Glutamatergic neuron (in vitro differentiated cells): ENCODE measurements at regions not wholly inside any gene's neighbourhood (a gene's known extent, or its start where the extent isn't known, plus 50 kb on each side); places are given as distances from the start of the nearest gene placed in this dataset.

Source experiments
- DNase-seq: peaks from one replicate; pipeline ENCODE4 v3.0.0; 2022
- H3K27ac Mint-ChIP-seq: one replicate; pipeline ENCODE4 v1.8.0; 2020; ENCODE audit warnings: mild to moderate bottlenecking, mixed read lengths, inconsistent platforms; ENCODE audit not compliant: unreplicated experiment
- H3K27me3 Mint-ChIP-seq: one replicate; pipeline ENCODE4 v1.8.0; 2020; ENCODE audit warnings: mild to moderate bottlenecking, moderate library complexity, mixed read lengths, inconsistent platforms; ENCODE audit not compliant: unreplicated experiment
- H3K36me3 Mint-ChIP-seq: one replicate; pipeline ENCODE4 v1.8.0; 2020; ENCODE audit warnings: mild to moderate bottlenecking, mixed read lengths, inconsistent platforms; ENCODE audit not compliant: unreplicated experiment
- H3K4me1 Mint-ChIP-seq: one replicate; pipeline ENCODE4 v1.8.0; 2020; ENCODE audit warnings: mild to moderate bottlenecking, low read depth, mixed read lengths, inconsistent platforms; ENCODE audit not compliant: unreplicated experiment
- H3K4me3 Mint-ChIP-seq: one replicate; pipeline ENCODE4 v1.8.0; 2020; ENCODE audit warnings: mild to moderate bottlenecking, mixed read lengths, inconsistent platforms; ENCODE audit not compliant: unreplicated experiment
- H3K9me3 Mint-ChIP-seq: one replicate; pipeline ENCODE4 v1.8.0; 2020; ENCODE audit warnings: mild to moderate bottlenecking, moderate library complexity, mixed read lengths, inconsistent platforms; ENCODE audit not compliant: unreplicated experiment
- CTCF ChIP-seq: fragments of 200-600 bp; sonication (generic); IDR thresholded peaks from one replicate; pipeline ENCODE4 v1.5.0; 2021; ENCODE audit not compliant: partially characterized antibody, unreplicated experiment

GRCh38 chr6:8831366-8832152 lies 396.2 kb upstream of the SLC35B3 start:
- no peaks in the 10 kb centered on the region for H3K36me3 Mint-ChIP-seq

GRCh38 chr6:8830794-8831193 lies 395.4 kb upstream of the SLC35B3 start:
- H3K4me3 Mint-ChIP-seq, result no peak overlapping the region
- TF ChIP-seq CTCF, result no peak
- H3K27ac Mint-ChIP-seq, result no peak overlapping the region
- H3K4me1 Mint-ChIP-seq, result no peaks in the 10 kb centered on the region
- H3K9me3 Mint-ChIP-seq, result no peaks in the 10 kb centered on the region
- no peaks in the 10 kb centered on the region for H3K27me3 Mint-ChIP-seq
- no peaks in the 10 kb centered on the region for H3K36me3 Mint-ChIP-seq
- no peak for DNase-seq

More at GRCh38 chr6:8831366-8832152, 396.2 kb upstream of the SLC35B3 start:
- no peak overlapping the region for H3K27ac Mint-ChIP-seq
- no peak overlapping the region for H3K4me3 Mint-ChIP-seq
- TF ChIP-seq CTCF, result no peak
- no peaks in the 10 kb centered on the region for H3K9me3 Mint-ChIP-seq
- no peak for DNase-seq
- no peaks in the 10 kb centered on the region for H3K27me3 Mint-ChIP-seq
- H3K4me1 Mint-ChIP-seq, result no peaks in the 10 kb centered on the region

GRCh38 chr6:8829796-8830195 lies 394.5 kb upstream of the SLC35B3 start:
- Mint-ChIP-seq H3K36me3 (no peaks in the 10 kb centered on the region), H3K4me3 (no peak overlapping the region), H3K27me3 (no peaks in the 10 kb centered on the region), H3K4me1 (no peaks in the 10 kb centered on the region), H3K9me3 (no peaks in the 10 kb centered on the region), H3K27ac (no peak overlapping the region)
- TF ChIP-seq CTCF, result no peak
- DNase-seq, result no peak

GRCh38 chr6:8829296-8829695 lies 394.0 kb upstream of the SLC35B3 start:
- no peak for TF ChIP-seq CTCF
- no peak for DNase-seq
- Mint-ChIP-seq H3K27me3 (no peaks in the 10 kb centered on the region), H3K4me3 (no peak overlapping the region), H3K9me3 (no peaks in the 10 kb centered on the region), H3K27ac (no peak overlapping the region), H3K36me3 (no peaks in the 10 kb centered on the region), H3K4me1 (no peaks in the 10 kb centered on the region)

GRCh38 chr6:8828376-8828775 lies 393.0 kb upstream of the SLC35B3 start:
- H3K9me3 Mint-ChIP-seq, result no peaks in the 10 kb centered on the region
- TF ChIP-seq CTCF, result no peak
- no peaks in the 10 kb centered on the region for H3K4me1 Mint-ChIP-seq
- no peaks in the 10 kb centered on the region for H3K36me3 Mint-ChIP-seq
- H3K27ac Mint-ChIP-seq, result no peak overlapping the region
- DNase-seq, result no peak
- H3K4me3 Mint-ChIP-seq, result no peak overlapping the region
- no peaks in the 10 kb centered on the region for H3K27me3 Mint-ChIP-seq
